IMR-90 (cell line): ENCODE measurements at regions not wholly inside any gene's neighbourhood (a gene's known extent, or its start where the extent isn't known, plus 50 kb on each side); places are given as distances from the start of the nearest gene placed in this dataset.

Experiments
- ATAC-seq: fragments of 200-7000 bp; cut with Tn5 transposase; 2 replicates; pipeline ENCODE4 v1.9.1; 2020; ENCODE audit warnings: low read depth, mild to moderate bottlenecking, moderate library complexity
- BruUV-seq: library from RNA; stranded (reverse); fragments of 400-500 nt; replicated peaks from 2 replicates; lab custom pipeline; 2021; lab: Mats Ljungman, UMichigan
- CTCF ChIA-PET: fragments of 300-600 bp; formaldehyde crosslinking; extraction: SDS; loops from one replicate; lab custom pipeline; 2021; ENCODE audit warnings: antibody characterized with exemption; lab: Yijun Ruan, JAX
- POLR2A ChIA-PET: fragments of 300-600 bp; sonication (Branson Sonifier 250); formaldehyde crosslinking; loops from one replicate; lab custom pipeline; 2022; ENCODE audit warnings: antibody characterized with exemption; ENCODE audit not compliant: unreplicated experiment; lab: Charles Lee
- DNase-seq: peaks from one replicate; pipeline ENCODE4 v3.0.0; 2013
- H2AFZ ChIP-seq: replicated peaks from 2 replicates; pipeline ENCODE3; 2013; ENCODE audit warnings: low read length, mild to moderate bottlenecking; ENCODE audit not compliant: poor library complexity
- H2AK5ac ChIP-seq: 2 replicates; pipeline ENCODE4 v1.6.1; 2013; ENCODE audit warnings: low read depth, low read length, inconsistent platforms
- H2AK9ac ChIP-seq: replicated peaks from 2 replicates; pipeline ENCODE3; 2013; ENCODE audit warnings: mild to moderate bottlenecking, low read depth, low read length, moderate library complexity; ENCODE audit not compliant: poor library complexity
- H2BK120ac ChIP-seq: 2 replicates; pipeline ENCODE4 v1.6.1; 2013; ENCODE audit warnings: low read depth, low read length, inconsistent platforms
- H2BK15ac ChIP-seq: 3 replicates; pipeline ENCODE4 v1.6.1; 2013; ENCODE audit warnings: low read depth, low read length, inconsistent platforms
- H2BK20ac ChIP-seq: 2 replicates; pipeline ENCODE4 v1.6.1; 2013; ENCODE audit warnings: low read depth, mild to moderate bottlenecking, inconsistent platforms, low read length, moderate library complexity
- H2BK5ac ChIP-seq: 2 replicates; pipeline ENCODE4 v1.6.1; 2013; ENCODE audit warnings: mild to moderate bottlenecking, low read depth, low read length, inconsistent platforms; ENCODE audit not compliant: poor library complexity, severe bottlenecking
- H3K14ac ChIP-seq: replicated peaks from 2 replicates; pipeline ENCODE4 v1.6.1; 2013; ENCODE audit warnings: low read depth, low read length, inconsistent platforms
- H3K18ac ChIP-seq: 2 replicates; pipeline ENCODE4 v1.6.1; 2013; ENCODE audit warnings: low read depth, low read length, control low read depth
- H3K23ac ChIP-seq: 2 replicates; pipeline ENCODE4 v1.6.1; 2013; ENCODE audit warnings: low read depth, low read length, inconsistent platforms
- H3K27ac ChIP-seq: 2 replicates; pipeline ENCODE4 v1.5.1; 2013; ENCODE audit warnings: mild to moderate bottlenecking, control low read depth, low read length; ENCODE audit not compliant: insufficient read depth
- H3K27me3 ChIP-seq: 2 replicates; pipeline ENCODE4 v1.6.1; 2013; ENCODE audit warnings: low read length; ENCODE audit not compliant: control insufficient read depth, insufficient read depth
- H3K36me3 ChIP-seq: 2 replicates; pipeline ENCODE4 v1.6.1; 2013; ENCODE audit warnings: low read length, mixed read lengths; ENCODE audit not compliant: control insufficient read depth, insufficient read depth
- H3K4ac ChIP-seq: 2 replicates; pipeline ENCODE4 v1.6.1; 2013; ENCODE audit warnings: low read depth, low read length, inconsistent platforms
- H3K4me1 ChIP-seq: 2 replicates; pipeline ENCODE4 v1.6.1; 2013; ENCODE audit warnings: low read length, mixed read lengths; ENCODE audit not compliant: control insufficient read depth, insufficient read depth
- H3K4me2 ChIP-seq: 2 replicates; pipeline ENCODE4 v1.6.1; 2013; ENCODE audit warnings: low read depth, mild to moderate bottlenecking, control low read depth, low read length, moderate library complexity
- H3K4me3 ChIP-seq: 2 replicates; pipeline ENCODE4 v1.5.1; 2013; ENCODE audit warnings: low read depth, mild to moderate bottlenecking, control low read depth, low read length, moderate library complexity; ENCODE audit not compliant: insufficient read depth
- H3K56ac ChIP-seq: 2 replicates; pipeline ENCODE4 v1.6.1; 2013; ENCODE audit warnings: low read length, inconsistent platforms; ENCODE audit not compliant: insufficient read depth; ENCODE audit errors: extremely low read depth
- H3K79me1 ChIP-seq, 2 experiments: 2 replicates each; pipeline ENCODE4 v1.6.1; 2013; ENCODE audit warnings: low read length in 2 of 2, inconsistent platforms in 1 of 2, low read depth in 1 of 2
- H3K9ac ChIP-seq: 2 replicates; pipeline ENCODE4 v1.6.1; 2013; ENCODE audit warnings: low read depth, low read length, control low read depth
- H3K9me1 ChIP-seq: 2 replicates; pipeline ENCODE4 v1.6.1; 2013; ENCODE audit warnings: low read length, inconsistent platforms; ENCODE audit not compliant: insufficient read depth
- H3K9me3 ChIP-seq: 2 replicates; pipeline ENCODE4 v1.6.1; 2013; ENCODE audit warnings: low read length; ENCODE audit not compliant: control insufficient read depth, insufficient read depth
- H4K20me1 ChIP-seq: 2 replicates; pipeline ENCODE4 v1.6.1; 2013; ENCODE audit warnings: low read length, inconsistent platforms; ENCODE audit not compliant: insufficient read depth
- H4K5ac ChIP-seq: 2 replicates; pipeline ENCODE4 v1.6.1; 2013; ENCODE audit warnings: mild to moderate bottlenecking, low read depth, low read length, control low read depth
- H4K8ac ChIP-seq, 2 experiments: 2 replicates each; pipeline ENCODE4 v1.6.1; 2013; ENCODE audit warnings: low read depth in 2 of 2, low read length in 2 of 2, control low read depth in 1 of 2, inconsistent platforms in 1 of 2
- H4K91ac ChIP-seq: 2 replicates; pipeline ENCODE4 v1.6.1; 2013; ENCODE audit warnings: low read depth, low read length, inconsistent platforms; ENCODE audit not compliant: insufficient read depth
- MAFK ChIP-seq: IDR thresholded peaks from 2 replicates; pipeline ENCODE4 v1.6.1; 2012; ENCODE audit warnings: low read depth, low read length, improper control_type of control experiment
- NFE2L2 ChIP-seq: fragments of 150-350 bp; IDR thresholded peaks from 2 replicates; pipeline ENCODE4 v1.6.1; 2016; ENCODE audit warnings: low read depth, mild to moderate bottlenecking, low read length
- RCOR1 ChIP-seq: IDR thresholded peaks from 2 replicates; pipeline ENCODE4 v1.6.1; 2012; ENCODE audit warnings: mild to moderate bottlenecking, low read length, improper control_type of control experiment; ENCODE audit not compliant: insufficient replicate concordance
- WGBS, 2 experiments: methylation state at CpG; one replicate each; pipeline versions ENCODE4 v1.1.5 to v1.1.7; 2013; ENCODE audit warnings: missing lambda C conversion rate in 2 of 2; ENCODE audit not compliant: insufficient read length in 1 of 2; ENCODE audit errors: extremely low coverage in 2 of 2; 5-methylcytosine and 5-hydroxymethylcytosine counted together
- dilution Hi-C: fragments of 300-500 bp; cut with HindIII; formaldehyde crosslinking; loops from one replicate; pipeline ENCODE4 v1.14.3; 2018; ENCODE audit warnings: low sequenced_read_pairs; ENCODE audit not compliant: unreplicated experiment
- in situ Hi-C: fragments of 300-500 bp; cut with MboI; formaldehyde crosslinking; loops from 3 replicates; pipeline ENCODE4 v1.14.3; 2019; ENCODE audit warnings: low sequenced_read_pairs, inconsistent platforms, mixed read lengths
- intact Hi-C: fragments of 100-400 bp; cut with micrococcal nuclease; formaldehyde crosslinking; loops from 2 replicates; pipeline ENCODE4 v1.10.0; 2022

DNA sequence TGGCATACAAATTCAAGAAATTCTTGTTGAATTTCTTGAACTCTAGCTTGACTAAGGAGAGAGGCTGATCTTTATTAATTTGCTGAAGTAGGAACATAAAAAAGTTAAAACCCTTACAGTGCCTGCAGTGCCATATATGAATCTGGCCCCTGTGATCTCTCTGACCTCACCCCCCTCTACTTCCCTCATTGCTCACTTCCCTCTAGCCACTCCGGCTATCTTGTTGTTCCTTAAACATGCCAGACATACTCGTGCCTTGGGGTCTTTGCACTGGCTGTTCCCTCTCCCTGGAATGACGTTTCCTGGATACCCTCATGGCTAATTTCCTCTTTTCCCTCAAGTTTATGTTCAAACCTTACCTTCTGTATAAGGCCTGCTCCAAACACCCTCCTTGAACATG is 246.3 kb upstream of the SIX2 start:
- Histone ChIP-seq H3K4me1 (peaks cover 16% of the 10 kb centered on the region), H3K27ac (no peak overlapping the region), H3K9ac (no peak overlapping the region), H3K4me3 (no peak overlapping the region), H4K8ac (no peak overlapping the region), H3K18ac (no peak overlapping the region), H3K23ac (no peak overlapping the region), H2AFZ (no peak overlapping the region), H3K56ac (no peak overlapping the region), H2BK20ac (no peak overlapping the region), H2BK5ac (no peak overlapping the region), H3K9me1 (0 out of 2 replicates have a peak, but pooled peaks cover 6% of the 10 kb centered on the region), H3K14ac (no peak overlapping the region), H4K20me1 (no peaks in the 10 kb centered on the region), H4K91ac (no peak overlapping the region), H3K4me2 (no peak overlapping the region), H2BK120ac (no peak overlapping the region), H3K79me1 (no peaks in the 10 kb centered on the region), H4K5ac (no peak overlapping the region), H3K4ac (no peak overlapping the region), H3K36me3 (no peaks in the 10 kb centered on the region), H2BK15ac (no peak overlapping the region), H3K9me3 (peaks cover 5% of the 10 kb centered on the region; the same call in 1 of the 2 replicates), H2AK9ac (no peak overlapping the region), H2AK5ac (no peak overlapping the region), H3K27me3 (peaks cover 19% of the 10 kb centered on the region)
- no TSS peak for BruUV-seq
- CTCF ChIA-PET, result interaction anchor here (1.2 kb wide), 1 partner anchor 16 kb away, joined by 3 read pairs; no protein-coding TSS in a partner anchor
- in situ Hi-C loops (no loop called here), intact Hi-C loops (no loop called here), dilution Hi-C loops (no loop called here)
- WGBS, 2 experiments, result no CpG with 5 or more reads among the region's 3 CpGs
- TF ChIP-seq MAFK, result no peak
- TF ChIP-seq RCOR1, result no peak
- no peak for TF ChIP-seq NFE2L2
- DNase-seq (no peak), ATAC-seq (no peak)
- POLR2A ChIA-PET, result no interaction called here
